Mammary epithelial cell (primary cell): ENCODE measurements at regions not wholly inside any gene's neighbourhood (a gene's known extent, or its start where the extent isn't known, plus 50 kb on each side); places are given as distances from the start of the nearest gene placed in this dataset.

Experiments used
- CTCF ChIP-seq, 2 donors: IDR thresholded peaks in 1 of 2; conservative IDR thresholded peaks in 1 of 2; 2 replicates each; pipeline ENCODE4 v1.5.1; 2011 to 2012; ENCODE audit warnings: inconsistent platforms in 2 of 2, low read length in 2 of 2, mild to moderate bottlenecking in 2 of 2, control low read depth in 1 of 2, low read depth in 1 of 2; ENCODE audit not compliant: insufficient read depth in 1 of 2; ENCODE audit errors: extremely low read depth in 1 of 2
- EZH2 ChIP-seq: IDR thresholded peaks from 2 replicates; pipeline ENCODE4 v1.6.1; 2012; ENCODE audit warnings: low read length, inconsistent platforms, borderline replicate concordance

GRCh38 chr9:113687680-113688371 is 188.3 kb upstream of the ZNF618 start:
- TF ChIP-seq CTCF (conservative IDR thresholded peaks at IDR 0.05 in 1 of 2, IDR thresholded peaks at IDR 0.05 in 1 of 2; ENCODE audit: extremely low read depth in 1 of 2, insufficient read depth in 1 of 2, low read depth in 1 of 2, low read length in 2 of 2) (no peak), EZH2 (no peak)
